ENCODE measurements at regions not wholly inside any gene's neighbourhood (a gene's known extent, or its start where the extent isn't known, plus 50 kb on each side); places are given as distances from the start of the nearest gene placed in this dataset.
"Not testable (repeated sequence)": the region's sequence is repeated elsewhere in the genome, so short reads cannot be mapped to it uniquely, and the experiment has no call there.

- no peak for DNase-seq (ENCODE audit: low read depth)
Measured at GRCh38 chr5:117424559-117424958, 849.9 kb upstream of the SEMA6A start.

GRCh38 chr5:117417501-117417900 lies 842.9 kb upstream of the SEMA6A start:
- DNase-seq (ENCODE audit: low read depth) = no peak

GRCh38 chr5:117414926-117415325 lies 840.3 kb upstream of the SEMA6A start:
- DNase-seq (ENCODE audit: low read depth) = no peak

GRCh38 chr5:117411701-117412100 lies 837.1 kb upstream of the SEMA6A start:
- no peak for DNase-seq (ENCODE audit: low read depth)

- DNase-seq (ENCODE audit: low read depth) = no peak
Measured at GRCh38 chr5:117405197-117405596, 830.6 kb upstream of the SEMA6A start.

- DNase-seq (ENCODE audit: low read depth) = no peak
Measured at GRCh38 chr5:117394506-117395157, 820.0 kb upstream of the SEMA6A start.

GRCh38 chr5:117393125-117393524 lies 818.5 kb upstream of the SEMA6A start:
- no peak for DNase-seq (ENCODE audit: low read depth)

GRCh38 chr5:117380316-117380715 lies 805.7 kb upstream of the SEMA6A start:
- DNase-seq (ENCODE audit: low read depth) = no peak

GRCh38 chr5:117379521-117379920 lies 804.9 kb upstream of the SEMA6A start:
- DNase-seq (ENCODE audit: low read depth) = no peak

GRCh38 chr5:117376748-117377147 lies 802.1 kb upstream of the SEMA6A start:
- DNase-seq (ENCODE audit: low read depth) = no peak

GRCh38 chr5:117359895-117360294 lies 785.3 kb upstream of the SEMA6A start:
- DNase-seq (ENCODE audit: low read depth) = no peak

- DNase-seq (ENCODE audit: low read depth) = no peak
Measured at GRCh38 chr5:117357886-117358285, 783.3 kb upstream of the SEMA6A start.

GRCh38 chr5:117347280-117347679 lies 772.7 kb upstream of the SEMA6A start:
- DNase-seq (ENCODE audit: low read depth) = no peak

- DNase-seq (ENCODE audit: low read depth) = not testable (repeated sequence)
Measured at GRCh38 chr5:117343726-117344125, 769.1 kb upstream of the SEMA6A start.

GRCh38 chr5:117337064-117337749 lies 762.6 kb upstream of the SEMA6A start:
- no peak for DNase-seq (ENCODE audit: low read depth)

GRCh38 chr5:117336208-117336607 lies 761.6 kb upstream of the SEMA6A start:
- no peak for DNase-seq (ENCODE audit: low read depth)

GRCh38 chr5:117333011-117333410 lies 758.4 kb upstream of the SEMA6A start:
- no peak for DNase-seq (ENCODE audit: low read depth)

- no peak for DNase-seq (ENCODE audit: low read depth)
Measured at GRCh38 chr5:117332341-117332740, 757.7 kb upstream of the SEMA6A start.

- DNase-seq (ENCODE audit: low read depth) = no peak
Measured at GRCh38 chr5:117327511-117327910, 752.9 kb upstream of the SEMA6A start.

- DNase-seq (ENCODE audit: low read depth) = no peak
Measured at GRCh38 chr5:117326997-117327396, 752.4 kb upstream of the SEMA6A start.

GRCh38 chr5:117318528-117318927 lies 743.9 kb upstream of the SEMA6A start:
- DNase-seq (ENCODE audit: low read depth) = no peak

GRCh38 chr5:117315170-117315569 lies 740.5 kb upstream of the SEMA6A start:
- DNase-seq (ENCODE audit: low read depth) = no peak

- DNase-seq (ENCODE audit: low read depth) = not testable (repeated sequence)
Measured at GRCh38 chr5:117304512-117305107, 730.0 kb upstream of the SEMA6A start.

Measured in CMK (cell line).